Amniotic epithelial cell (primary cell): ENCODE measurements at regions not wholly inside any gene's neighbourhood (a gene's known extent, or its start where the extent isn't known, plus 50 kb on each side); places are given as distances from the start of the nearest gene placed in this dataset.

Experiments
- DNase-seq: peaks from one replicate; pipeline ENCODE4 v3.0.0-alpha.2; 2010; ENCODE audit warnings: low read depth

DNA sequence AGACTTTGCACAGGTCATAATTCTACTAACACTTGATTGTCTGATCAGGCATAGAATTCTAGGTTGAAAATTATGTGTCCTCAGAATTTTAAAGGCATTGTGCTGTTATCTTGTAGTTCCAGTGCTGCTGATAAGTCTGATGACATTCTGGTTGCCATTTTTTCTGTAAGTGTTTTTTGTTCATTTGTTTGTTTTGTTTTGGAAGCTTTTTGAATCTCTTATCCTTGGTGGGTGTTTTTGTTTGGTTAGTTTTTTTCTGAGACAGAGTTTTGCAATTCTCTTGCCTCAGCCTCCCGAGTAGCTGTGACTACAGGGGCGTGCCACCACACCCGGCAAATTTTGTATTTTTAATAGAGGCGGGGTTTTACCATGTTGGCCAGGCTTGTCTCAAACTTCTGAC lies 178.9 kb downstream of the CCDC71L start:
- no peak for DNase-seq

DNA sequence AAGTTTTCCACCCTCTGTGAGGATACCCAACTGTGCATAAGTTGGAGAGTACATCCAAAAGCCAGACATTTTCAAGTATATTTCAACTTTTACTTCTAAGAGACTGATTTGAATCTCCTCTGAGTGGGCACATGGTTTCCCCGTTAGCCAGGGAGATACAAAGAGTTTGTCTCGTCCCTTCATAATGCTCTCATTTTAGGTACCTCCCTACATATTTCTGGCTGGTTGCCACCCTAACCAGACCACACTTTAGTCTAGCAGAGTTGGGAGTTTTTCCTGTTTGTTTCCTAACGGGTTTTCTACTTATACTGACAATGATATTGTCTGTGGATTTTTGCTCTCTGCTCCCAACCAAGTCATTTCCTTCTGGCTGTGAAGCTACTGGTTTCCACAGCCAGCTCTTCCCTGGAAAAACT lies 180.3 kb downstream of the CCDC71L start:
- no peak for DNase-seq

DNA sequence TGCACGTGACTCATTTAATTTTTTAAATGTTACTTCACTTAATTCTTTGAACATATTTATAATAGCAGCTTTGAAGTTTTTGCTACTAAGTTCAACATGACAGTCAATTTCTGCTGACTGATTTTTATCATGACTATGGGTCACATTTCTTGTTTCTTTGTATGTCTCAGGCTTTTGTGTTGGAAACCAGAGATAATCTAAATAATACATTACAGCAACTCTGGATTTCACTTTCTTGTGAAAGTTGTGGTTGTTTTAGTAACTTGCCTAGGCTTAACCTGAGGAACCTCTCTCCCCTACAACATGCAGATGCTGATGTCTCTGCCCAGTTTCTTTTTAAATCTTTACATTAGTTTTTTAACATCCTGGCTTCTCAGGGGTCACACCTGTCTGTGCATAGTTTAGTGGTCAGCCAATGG lies 180.8 kb downstream of the CCDC71L start:
- no peak for DNase-seq

DNA sequence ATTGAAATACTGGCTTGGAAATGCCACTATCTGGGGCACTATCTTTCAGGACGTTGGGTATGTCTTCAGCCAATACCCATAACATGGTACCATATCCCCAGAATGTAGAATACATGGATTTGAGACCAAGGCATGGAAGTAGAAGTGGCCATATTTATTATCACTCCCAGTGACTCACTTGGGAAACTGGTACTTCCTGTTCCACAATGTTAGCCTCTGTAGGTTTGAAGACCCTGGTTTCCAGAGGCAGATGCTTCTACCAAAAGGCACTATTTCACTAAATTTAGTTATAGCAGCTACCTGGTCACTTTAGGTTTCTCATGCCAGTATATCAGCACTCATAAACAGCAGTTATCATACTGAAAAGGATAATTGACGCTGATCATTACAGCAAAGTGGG lies 184.2 kb downstream of the CCDC71L start:
- no peak for DNase-seq

DNA sequence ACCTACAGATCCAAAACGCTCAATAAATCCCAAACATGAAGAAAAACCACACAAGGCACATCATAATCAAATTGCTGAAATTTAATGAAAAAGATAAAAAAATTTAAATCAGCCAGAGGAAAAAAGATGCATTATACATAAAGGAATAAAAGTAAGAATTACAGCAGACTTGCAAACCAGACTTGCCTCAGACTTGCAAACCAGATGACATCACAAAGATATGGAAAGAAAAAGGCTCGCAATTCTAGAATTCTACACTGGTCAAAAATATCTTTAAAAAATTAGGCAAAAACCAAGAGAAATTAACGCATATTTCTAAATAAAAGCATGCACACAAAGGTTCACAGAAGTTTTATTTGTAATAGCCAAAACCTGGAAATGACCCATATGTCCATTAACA lies 188.0 kb upstream of the NAMPT start:
- DNase-seq, result no peak

DNA sequence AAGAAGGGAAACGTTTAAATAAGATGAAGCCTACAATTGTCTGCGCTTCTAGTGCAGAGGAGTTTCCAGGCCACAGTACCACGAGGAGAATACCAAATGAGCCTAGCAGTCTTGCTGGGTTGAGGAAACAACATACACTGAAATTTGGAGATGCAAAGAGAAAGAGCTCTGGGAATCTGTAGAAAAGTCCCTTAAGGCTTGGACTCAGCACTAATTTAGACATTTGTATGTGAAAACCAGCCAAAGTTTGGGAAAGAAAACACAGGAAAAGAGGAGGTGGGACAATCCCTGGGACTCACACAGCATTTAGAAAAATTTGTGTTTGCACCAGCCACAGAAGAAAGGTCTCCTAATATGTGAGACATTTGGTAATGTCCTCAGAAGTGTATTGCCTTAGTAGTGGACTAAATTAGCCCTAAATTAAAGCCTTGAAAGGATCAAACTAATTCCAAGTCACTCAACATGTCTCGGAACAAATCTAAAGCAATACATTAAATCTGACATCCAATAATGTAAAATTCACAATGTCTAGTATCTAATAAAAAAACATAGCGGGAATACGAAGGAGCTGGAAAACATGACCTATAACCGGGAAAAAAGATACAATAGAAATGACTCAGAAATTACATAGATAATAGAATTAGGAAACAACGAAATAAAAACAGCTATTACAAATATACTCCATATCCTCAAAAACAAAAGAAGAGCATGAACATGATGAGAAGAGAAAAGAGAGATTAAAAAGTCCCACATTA lies 187.1 kb upstream of the NAMPT start:
- DNase-seq, result no peak

DNA sequence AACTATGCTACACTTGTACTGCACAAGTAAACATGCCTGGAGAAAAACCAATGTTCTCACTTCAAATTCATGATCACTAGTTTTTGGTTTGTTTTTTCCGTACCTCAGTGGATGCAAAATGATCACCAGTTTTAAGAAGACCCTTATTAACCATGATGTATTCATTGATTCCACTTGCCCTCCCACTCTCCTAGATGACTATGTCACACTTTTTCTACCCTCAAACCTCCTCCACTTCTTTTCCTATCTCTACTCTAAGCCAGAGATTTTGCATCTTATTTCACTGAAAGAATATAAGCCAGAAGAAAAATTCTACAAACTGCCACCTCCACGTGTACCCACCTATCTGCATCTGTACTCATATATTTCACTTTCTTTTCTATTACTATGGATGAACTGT lies 186.2 kb upstream of the NAMPT start:
- no peak for DNase-seq

DNA sequence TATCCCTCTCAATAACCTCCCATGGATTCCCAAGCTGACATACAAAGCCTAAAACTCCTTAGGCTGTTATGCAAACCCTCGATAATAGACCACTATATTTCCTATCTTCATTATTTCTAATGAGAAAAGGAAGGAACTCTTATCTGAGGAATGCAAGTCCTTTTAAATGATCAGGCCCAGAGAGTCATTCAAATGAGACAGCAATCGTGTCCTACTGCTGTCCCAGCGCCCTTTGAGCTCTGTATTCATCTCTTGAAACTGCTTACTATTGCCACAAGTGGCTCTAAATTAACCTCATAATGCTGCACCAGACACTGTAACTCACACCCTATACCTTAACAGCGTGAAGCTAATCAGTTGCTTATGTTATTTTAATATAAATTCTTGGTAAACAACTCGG lies 182.1 kb upstream of the NAMPT start:
- no peak for DNase-seq

DNA sequence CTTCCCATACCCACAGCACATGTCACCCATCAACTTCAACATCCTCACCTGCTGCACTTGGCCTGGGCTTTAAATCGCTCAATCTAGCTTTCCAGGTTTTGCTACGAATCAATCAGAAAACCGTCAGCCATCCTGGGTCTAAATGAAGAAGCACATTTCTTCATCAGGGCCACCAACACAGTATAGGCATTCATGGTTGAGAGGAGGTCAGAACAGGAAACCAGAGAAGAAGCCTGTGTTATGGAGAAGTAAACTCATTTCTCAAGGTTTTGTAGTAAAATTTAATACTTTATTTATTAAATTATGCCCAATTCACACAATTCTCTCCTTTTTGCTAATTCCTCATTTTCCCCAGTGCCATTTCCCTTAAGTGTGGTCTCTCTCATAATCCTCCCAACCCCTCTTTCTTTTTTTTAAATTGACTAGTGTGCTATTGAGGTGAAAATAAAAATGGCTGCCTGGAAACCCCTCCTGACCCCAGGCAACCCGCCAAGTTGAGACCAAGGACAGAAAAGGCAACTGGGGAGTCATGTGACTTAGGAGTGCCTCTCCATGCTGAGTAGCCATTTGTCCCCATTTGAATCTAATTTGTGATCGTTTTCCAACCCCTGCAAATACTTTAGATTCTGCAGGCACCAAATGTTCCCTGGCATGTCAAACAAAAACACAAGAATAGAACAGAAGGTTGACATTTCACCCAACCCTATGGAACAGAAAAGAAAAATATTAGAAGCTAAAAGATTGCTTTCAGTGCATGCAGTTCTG lies 181.1 kb upstream of the NAMPT start:
- no peak for DNase-seq

DNA sequence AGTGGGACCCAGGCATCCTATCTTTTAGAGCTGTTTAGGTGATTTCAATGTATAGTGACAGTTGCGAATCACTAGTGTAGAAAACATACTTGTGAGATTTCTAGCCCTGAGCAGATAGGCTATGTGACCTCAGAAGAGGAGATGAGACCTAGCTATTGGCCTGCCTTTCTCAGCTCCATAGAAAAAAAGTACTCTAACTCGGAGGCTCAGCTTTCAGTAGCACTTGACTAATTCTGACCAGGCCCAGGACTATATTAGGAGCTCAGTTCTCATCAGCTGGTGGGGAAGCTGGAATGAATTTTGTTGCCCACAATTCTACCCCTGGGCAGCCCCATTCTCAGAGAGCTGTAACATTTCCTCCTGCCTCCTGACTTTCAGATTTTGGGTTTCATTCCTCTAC lies 179.9 kb upstream of the NAMPT start:
- DNase-seq, result no peak

DNA sequence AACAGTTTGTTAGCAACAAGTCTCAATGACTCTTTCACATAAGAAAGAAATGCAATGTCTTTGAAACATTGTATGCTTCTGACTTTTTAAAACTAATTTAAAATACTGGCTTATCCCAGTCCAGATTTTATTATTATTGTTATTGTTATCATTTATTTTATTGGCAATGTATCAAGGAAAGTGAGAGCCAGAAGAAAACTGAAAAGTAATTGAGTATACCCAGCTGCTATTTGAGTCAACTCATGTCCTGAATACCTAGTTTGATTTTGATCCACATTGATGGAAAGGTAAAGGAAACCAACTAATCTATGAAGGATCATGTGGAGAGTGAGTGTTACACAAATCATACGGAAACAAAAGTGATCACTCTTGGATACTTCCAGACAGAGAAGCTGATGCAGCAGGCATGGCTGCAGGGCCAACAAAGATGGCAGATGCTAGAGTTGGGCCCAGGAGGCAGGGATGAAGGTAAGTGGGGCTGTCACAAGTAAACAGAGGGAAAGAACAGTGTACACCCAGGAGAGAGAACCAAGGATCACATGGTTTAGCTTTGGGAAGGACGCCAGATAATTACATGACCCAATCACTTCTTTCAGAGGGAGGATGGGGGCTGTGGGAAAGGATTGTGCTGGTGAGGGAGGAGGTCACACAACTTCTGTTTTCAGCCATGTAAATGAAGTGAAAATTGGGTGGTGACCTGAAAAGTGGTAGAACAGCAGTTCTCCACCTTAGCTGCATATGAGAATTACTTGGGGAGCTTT lies 179.2 kb upstream of the NAMPT start:
- DNase-seq, result no peak

DNA sequence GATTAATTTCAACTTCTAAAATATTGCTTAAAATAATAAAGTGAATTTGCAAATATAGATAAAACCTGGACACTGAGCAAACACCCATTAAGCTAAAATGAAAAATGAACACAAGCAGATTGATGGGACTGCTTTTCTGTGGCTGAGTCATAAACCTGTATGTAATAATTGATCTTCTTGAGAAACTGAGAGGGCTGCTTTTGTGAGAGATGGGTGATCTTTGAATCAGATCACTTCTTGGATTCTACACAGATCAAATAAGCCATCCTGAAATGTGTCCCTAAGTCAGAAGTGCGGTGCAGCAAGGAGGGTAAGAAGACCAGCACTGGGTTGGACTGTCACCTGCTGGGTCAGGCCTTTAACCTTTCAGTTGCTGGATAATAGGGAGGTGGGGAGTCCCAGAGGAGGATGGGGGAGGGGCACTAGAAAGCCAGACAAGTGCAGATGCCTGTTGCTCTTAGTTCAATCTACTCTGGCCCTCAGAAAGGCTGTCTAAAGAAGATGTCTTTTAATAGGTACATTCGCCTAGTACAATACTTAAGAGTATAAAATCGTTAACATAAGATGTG lies 178.2 kb upstream of the NAMPT start:
- no peak for DNase-seq

DNA sequence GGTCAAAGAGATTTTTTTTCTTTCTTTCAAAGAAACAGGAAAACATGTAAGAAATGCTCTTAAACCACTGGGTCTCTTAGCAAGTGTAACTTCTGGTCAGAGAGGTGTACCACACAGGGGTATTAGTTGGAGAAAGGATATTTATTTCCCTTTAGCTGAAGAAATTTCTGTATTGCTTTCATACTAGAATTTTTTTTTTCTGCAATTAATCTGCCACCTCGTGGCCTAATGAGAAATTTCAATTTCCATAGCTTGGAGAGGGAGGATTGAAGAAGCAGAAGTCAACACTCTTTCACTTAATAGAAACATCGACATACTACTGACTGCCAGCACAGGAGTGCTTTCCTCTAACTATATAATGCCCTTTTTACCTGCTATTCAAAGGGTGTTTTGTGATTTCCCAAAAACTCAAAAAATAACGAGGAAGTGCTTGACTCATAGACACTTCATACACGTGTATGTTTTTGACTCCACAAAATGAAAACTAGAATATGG lies 177.6 kb upstream of the NAMPT start:
- DNase-seq, result peak; percentile 43

DNA sequence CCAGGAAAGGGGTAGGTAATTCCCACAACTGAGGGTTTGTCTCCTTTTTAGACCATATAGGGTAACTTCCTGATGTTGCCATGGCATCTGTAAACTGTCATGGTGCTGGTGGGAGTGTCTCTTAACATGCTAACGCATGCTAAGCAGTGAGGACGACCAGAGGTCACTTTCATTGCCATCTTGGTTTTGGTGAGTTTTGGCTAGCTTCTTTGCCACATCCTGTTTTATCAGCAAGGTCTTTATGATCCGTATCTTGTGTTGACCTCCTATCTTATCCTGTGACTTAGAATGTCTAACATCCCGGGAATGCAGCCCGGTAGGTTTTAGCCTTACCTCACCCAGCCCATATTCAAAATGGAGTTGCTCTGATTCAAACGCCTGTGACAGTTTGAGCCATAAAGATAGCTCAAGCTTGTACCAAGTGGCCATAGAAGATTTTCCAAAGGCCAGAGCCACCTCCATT lies 176.0 kb upstream of the NAMPT start:
- DNase-seq, result peak; percentile 19

DNA sequence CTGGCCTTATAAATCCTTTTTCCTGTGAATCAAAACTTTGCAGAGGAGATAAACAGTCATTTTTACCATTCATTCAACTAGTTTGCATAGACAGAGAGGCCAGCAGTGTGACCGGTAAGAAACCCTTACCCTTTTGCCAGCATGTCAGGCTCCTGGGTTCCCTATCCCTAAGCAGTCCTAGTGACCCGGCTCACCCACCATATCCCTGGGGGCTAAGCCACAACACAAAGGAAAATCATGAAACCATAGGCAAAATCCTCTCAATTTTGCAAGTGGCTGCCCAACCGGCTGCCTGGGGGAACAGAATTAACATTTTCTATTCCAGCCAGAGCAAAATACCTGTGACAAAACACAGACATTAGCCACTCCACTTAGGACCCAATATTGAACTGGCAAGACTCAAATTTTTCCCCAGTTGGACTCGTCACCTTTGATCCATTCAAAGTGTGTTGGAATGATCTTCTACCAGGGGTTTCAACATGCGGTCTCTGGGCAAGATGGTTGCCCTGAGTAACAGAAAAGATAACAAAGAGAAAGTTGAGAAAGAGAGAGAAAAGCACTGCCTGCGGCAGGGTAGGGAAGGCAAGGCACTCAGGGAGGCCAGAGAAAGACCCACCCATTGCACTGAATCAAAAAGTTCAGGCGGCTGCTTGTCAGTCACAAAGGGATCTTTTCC lies 174.8 kb upstream of the NAMPT start:
- no peak for DNase-seq

DNA sequence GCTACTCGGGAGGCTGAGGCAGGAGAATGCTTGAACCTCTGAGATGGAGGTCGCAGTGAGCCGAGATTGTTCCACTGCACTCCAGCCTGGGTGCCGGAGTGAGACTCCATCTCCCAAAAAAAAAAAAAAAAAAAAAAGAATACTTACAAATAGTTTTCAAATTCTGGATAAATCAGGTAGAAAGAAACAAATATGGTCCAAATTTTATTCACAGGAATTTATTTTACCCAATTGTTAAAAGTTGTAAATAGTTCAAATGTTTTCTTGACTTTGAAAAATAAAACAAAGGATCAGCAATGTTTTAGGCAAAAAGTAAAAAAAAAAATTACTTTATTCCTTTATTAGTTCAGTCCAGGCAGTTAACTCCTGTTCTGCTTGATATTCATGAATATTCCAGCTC lies 172.9 kb upstream of the NAMPT start:
- no peak for DNase-seq

DNA sequence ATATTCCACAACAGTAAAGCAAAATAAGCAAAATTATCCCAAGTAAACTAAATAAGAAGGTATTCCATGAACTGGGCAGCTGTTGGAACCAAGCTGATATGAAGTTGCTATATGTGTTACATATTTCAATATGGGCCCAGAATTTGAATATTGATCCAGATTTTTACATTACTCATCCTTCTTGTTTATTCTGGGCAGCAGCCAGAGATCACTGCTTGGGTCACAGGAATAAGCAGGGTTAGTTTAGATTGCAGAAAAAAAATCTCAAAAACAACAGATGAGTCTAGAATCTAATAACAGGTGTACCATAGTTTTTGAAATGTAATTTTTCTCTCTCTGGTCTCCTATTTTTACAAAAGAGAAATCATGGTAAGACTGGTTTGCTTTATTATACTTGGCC lies 171.5 kb upstream of the NAMPT start:
- no peak for DNase-seq

DNA sequence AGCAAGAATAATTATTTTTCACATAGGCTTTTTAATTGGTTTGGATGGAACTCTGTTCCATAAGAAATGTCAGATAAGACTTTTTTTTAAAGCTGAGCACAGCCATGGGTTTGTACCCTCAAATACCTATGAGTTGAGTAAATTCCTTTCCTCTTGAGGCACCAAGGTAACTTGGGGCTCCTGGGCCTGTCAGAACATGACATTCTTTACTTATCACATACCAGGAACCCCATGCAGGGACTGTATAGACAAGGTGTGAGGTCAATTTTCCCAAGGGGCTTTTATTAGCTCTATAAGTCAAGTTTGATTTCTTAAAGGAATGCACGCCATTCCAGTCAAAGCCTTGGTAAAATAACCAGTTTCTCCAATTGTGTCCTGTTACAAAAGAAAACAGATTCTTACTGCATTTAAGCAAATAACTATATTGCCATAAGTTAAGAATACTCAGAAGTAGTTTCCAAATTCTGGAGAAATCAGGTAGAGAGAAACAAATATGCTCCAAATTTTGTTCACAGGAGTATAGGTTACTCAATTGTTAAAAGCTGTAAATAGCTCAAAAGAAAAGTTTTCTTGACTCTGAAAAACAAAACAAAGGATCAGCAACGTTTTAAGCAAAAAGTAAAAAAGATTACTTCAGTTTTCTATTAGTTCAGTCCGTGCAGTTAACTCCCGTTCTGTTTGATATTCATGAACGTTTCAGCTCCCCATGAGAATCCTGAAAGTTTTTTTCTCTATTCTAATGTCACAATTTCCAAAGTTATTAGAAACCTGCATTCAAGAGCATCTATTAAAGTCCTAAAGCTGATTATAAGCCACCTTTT lies 167.5 kb upstream of the NAMPT start:
- DNase-seq, result no peak

DNA sequence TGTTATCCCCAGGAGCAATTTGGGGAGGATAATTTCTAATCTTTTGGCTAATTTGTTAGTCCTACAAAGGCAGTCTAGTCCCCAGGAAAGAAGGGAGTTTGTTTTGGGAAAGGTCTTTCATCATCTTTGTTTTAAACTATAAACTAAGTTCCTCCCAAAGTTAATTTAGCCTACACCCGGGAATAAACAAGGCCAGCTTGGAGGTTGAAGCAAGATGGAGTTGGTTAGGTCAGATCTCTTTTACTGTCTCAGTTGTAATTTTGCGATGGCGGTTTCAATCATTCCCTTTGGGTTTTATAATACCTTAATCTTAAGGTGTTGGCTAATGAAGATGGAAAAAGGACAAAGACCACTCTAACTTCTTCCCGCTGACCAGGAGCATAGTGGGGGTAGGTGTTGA lies 166.4 kb upstream of the NAMPT start:
- no peak for DNase-seq

DNA sequence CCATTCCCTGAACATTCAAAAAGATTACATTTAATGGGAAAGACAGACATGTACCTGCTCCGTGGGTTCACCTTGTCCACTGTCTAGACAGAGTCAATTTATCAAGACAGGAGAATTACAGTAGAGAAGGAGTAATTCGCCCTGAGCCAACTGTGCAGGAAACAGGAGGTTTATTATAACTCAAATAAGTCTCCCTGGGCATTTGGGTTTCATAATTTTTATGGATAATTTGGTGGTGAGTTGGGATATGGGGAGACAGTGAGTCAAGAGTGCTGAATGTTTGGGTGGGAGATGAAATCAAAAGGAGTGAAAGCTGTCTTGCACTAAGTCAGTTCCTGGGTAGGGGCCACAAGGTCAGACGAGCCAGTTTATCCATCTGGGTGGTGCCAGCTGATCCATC lies 165.9 kb upstream of the NAMPT start:
- DNase-seq, result peak; percentile 29
